ENCODE measurements at regions not wholly inside any gene's neighbourhood (a gene's known extent, or its start where the extent isn't known, plus 50 kb on each side); places are given as distances from the start of the nearest gene placed in this dataset.

DNA sequence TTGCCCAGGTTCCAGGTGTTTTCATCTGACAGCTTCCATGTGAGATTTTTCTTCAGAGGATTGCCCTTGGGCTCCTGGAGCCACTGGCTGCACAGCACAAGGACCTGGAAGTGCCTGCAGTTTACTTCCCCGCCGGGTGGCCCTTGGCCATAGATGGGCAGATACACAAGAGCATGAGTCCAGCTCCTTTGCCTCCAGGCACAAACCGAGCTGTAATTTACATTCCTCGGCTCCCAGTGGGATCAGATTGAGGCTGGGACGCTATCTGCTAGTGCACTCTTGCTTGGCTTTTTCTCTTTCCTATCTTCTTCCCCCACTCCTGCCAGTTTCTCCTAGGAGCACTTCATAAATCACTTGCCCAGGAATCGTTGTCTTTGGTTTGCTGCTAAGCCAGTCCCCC, 85.4 kb upstream of the RALY start:
- in situ Hi-C loops (cut with HindIII; ENCODE audit: low pct_unique_long_range_greater_than_20kb, low sequenced_read_pairs) = no loop called here
- no peak for DNase-seq (ENCODE audit: low read depth)

DNA sequence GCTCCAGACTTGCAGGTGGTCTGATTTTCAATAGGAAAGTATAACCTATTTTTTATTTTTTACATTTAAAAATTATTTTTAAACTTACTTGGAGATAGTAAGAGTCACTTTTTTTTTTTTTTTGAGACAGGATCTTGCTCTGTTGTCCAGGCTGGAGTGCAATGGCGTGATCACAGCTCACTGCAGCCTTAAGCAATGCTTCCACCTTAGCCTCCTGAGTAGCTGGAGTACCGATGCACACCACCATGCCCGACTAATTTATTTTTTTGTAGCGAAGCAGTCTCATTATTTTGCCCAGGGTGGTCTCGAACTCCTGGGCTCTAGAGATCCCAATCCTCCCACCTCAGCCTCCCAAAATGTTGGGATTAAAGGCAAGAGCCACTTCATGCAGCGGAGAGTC, 84.8 kb upstream of the RALY start:
- DNase-seq (ENCODE audit: low read depth) = no peak
- in situ Hi-C loops (cut with HindIII; ENCODE audit: low pct_unique_long_range_greater_than_20kb, low sequenced_read_pairs) = no loop called here

DNA sequence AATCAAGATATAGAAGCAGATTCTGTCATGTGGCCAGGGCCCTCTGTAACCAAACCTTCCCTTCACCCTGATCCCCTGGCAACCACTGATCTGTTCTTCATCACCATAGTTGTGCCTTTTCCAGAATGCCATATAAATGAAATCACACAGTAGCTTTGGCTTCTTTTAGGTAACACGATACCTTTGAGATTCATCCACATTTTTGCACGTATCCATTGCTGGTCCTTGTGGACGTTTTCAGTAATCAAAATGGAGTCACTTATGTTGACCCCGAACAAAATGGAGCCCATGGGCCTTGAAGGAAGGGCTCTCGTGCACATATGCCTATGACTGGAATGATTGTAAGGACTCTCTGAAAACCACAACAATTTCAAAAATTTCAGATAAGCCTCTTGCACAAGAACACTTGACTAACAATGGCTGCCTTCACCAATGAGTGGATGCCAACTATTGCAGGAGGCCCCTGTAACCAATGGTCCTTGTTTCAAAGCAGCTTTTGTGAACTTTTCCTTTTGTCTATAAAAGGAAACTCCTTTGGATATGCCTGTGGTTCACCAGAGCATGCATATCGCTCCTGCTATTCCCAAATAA, 84.3 kb upstream of the RALY start:
- peak; percentile 70 for DNase-seq (ENCODE audit: low read depth)
- in situ Hi-C loops (cut with HindIII; ENCODE audit: low pct_unique_long_range_greater_than_20kb, low sequenced_read_pairs) = no loop called here

DNA sequence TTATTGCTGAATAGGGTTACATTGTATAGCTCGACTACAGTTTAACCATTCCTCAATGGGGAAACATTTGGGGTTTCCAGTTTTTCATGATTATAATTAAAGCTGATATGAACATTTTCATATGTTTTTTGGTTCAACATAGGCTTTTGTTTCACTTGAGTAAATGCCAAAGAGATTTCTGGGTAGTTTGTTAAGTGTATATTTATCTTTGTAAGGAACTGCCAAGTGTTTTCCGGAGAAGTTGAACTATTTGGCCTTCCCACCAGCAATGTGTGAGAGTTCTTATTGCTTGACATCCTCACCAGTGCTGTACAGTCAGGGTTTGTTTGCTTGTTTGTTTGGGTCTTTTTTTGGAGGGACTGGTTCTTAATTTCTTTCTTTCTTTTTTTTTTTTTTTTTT, 83.7 kb upstream of the RALY start:
- DNase-seq (ENCODE audit: low read depth) = no peak
- in situ Hi-C loops (cut with HindIII; ENCODE audit: low pct_unique_long_range_greater_than_20kb, low sequenced_read_pairs) = no loop called here

DNA sequence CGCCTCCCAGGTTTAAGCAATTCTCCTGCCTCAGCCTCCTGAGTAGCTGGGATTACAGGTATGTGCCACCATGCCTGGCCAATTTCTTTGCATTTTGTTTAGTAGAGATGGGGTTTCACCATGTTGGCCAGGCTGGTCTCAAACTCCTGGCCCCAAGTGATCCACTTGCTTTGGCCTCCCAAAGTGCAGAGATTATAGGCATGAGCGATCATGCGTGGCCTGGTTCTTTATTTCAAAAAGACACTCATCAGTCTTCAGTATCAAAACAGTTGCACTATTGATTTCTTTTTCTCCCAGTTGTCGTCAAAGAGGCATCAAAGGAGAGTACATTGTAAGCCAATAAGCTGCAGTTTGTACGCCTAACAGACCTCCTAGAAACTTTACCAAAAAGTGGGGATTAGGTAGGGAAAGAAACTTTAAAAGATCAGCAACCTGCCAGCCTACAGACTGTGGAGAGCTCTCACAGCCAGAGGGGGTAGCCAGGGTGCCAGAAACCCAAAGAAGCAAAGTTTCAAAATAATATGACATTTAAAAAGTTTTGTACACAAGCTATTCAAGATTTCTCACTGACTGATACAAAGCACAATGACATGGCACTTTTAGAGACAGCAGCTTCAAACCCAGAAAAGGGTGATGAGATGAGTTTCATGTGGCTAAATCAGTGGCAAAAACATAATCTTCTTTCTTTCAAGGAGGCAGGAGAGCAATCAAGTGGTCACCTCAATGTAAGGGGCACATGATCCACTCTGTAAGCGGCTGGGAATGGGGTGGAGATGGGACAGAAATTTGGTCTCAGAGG, 83.0 kb upstream of the RALY start:
- in situ Hi-C loops (cut with HindIII; ENCODE audit: low pct_unique_long_range_greater_than_20kb, low sequenced_read_pairs) = no loop called here
- DNase-seq (ENCODE audit: low read depth) = peak; percentile 38

DNA sequence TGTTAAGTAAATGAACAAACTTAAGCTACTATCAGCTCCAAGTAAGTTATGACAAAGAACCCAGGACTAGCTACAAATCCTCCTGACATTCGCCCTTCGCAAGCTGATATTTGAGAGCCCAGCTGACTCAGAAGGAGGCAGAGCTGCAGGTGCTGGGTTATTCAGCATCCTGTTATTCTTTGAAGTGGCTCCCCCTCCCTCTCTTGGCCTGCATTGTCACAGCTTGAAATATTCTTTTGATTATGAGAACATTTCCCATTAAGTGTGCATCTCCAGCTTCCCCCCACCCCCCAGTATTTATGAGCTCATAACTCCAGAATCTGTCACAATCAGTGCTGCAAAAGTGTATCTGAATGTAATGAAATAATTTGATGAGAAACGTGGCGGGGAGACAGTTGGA, 78.8 kb upstream of the RALY start:
- no peak for DNase-seq (ENCODE audit: low read depth)
- in situ Hi-C loops (cut with HindIII; ENCODE audit: low pct_unique_long_range_greater_than_20kb, low sequenced_read_pairs) = no loop called here

DNA sequence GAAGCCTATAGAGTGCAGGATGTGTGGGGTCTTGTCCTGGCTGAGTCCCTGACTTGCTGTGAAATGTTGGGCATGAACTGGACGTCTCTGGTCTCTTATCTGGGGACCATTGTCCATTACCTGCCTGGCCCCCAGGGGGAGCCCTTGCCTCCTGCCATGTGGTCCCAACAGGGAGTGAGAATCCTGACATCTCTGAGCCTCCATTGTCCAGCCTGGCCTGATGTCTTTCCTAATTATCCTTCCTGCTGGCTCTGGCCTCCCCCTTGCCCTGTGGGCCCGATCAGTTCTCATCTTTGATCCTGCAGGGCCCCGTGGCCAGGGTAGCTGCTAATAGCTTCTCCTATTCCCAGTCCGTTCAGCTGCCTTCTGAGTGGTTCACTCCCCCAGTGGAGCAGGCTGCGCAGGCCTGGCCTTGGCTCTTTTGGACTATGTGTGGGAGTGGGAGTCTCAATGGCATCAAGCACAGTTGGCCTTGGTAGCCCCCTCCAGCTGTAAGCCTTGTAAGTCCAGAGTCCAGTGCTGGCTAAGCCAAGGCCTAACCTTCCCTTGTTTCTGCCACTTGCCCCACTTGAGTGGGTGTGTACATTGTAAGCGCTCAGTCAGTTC, 77.9 kb upstream of the RALY start:
- in situ Hi-C loops (cut with HindIII; ENCODE audit: low pct_unique_long_range_greater_than_20kb, low sequenced_read_pairs) = no loop called here
- DNase-seq (ENCODE audit: low read depth) = no peak

DNA sequence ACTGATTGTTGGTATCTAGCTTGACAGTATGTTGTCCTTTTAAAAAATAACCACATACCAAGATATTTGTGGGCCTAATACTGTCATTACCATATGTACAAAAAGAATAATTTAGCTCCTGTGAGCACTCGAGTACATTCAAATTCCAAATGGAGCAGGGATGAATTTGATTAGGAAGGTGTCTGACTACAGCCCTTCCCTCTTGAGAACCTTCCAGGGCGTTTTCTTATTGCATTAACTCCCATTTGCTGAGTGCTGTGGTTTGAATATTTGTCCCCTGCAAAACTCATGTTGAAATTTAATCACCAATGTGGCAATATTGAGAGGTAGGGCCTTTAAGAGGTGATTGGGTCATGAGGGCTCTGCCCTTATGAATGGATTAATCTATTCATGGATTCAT, 76.9 kb upstream of the RALY start:
- DNase-seq (ENCODE audit: low read depth) = no peak
- in situ Hi-C loops (cut with HindIII; ENCODE audit: low pct_unique_long_range_greater_than_20kb, low sequenced_read_pairs) = no loop called here

DNA sequence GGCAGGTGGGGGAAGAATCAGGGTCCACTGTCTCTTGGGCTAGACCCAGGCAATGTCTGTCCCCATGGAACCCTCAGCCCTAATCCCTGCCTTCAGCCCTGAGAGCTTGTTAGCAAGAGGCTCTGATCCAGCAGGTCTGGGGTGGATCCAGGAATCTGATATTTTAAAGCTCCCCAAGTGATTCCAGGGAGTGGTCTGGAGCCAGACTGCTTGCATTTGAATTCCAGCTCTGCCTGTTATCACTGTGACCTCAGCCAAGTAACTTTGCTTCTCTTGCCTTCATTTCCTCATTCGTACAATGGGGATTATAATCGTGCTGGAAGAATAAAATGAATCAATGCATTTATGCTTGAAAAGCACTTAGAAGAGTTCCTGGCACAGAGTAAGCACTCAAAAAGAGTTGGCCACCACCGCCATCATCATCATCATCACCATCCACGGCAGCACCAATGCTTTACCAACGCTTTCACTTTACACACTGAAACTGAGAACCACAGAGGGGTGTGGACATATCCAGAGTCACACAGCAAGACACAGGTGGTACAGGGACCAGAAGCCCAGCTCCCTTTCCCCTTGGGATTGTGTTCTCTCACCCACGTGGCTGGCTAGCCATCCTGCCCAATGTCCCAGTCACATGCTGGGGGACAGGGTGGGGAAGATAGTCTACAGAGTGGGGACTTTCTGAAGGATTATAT, 75.7 kb upstream of the RALY start:
- in situ Hi-C loops (cut with HindIII; ENCODE audit: low pct_unique_long_range_greater_than_20kb, low sequenced_read_pairs) = no loop called here
- no peak for DNase-seq (ENCODE audit: low read depth)

DNA sequence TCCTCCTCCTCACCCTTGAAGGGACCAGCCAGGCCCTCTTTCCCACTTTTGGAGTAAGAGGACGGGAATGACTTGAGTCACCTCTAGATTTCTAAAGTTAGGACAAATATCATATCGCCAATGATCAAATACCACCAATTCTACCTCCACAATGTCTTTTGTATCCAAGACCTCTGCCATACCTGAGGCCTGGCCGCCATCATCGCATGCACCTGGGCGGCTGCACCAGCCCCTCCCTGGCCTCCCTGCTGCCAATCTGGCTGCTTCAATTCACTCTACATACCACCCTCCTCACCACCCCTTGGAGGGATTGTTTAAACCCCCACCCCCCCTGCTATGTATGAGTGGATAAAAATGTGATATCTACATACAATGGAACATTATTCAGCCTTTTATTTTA, 75.0 kb upstream of the RALY start:
- in situ Hi-C loops (cut with HindIII; ENCODE audit: low pct_unique_long_range_greater_than_20kb, low sequenced_read_pairs) = no loop called here
- no peak for DNase-seq (ENCODE audit: low read depth)

DNA sequence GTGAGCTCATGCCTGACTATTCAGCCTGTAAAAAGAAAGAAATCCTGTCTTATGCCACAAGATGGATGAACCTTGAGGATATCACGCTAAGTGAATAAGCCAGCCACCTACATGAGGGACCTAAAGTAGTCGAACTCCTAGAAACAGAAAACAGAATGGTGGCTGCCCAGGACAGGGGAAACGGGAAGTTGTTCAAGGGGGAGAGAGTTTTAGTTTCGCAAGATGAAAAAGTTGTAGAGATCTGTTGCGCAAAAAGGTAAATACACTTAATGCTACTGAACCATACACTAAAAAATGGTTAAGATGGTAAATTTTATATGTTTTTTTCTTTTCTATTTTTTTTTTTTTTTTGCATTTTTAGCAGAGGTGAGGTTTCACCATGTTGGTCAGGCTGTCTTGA, 74.1 kb upstream of the RALY start:
- DNase-seq (ENCODE audit: low read depth) = no peak
- in situ Hi-C loops (cut with HindIII; ENCODE audit: low pct_unique_long_range_greater_than_20kb, low sequenced_read_pairs) = no loop called here

DNA sequence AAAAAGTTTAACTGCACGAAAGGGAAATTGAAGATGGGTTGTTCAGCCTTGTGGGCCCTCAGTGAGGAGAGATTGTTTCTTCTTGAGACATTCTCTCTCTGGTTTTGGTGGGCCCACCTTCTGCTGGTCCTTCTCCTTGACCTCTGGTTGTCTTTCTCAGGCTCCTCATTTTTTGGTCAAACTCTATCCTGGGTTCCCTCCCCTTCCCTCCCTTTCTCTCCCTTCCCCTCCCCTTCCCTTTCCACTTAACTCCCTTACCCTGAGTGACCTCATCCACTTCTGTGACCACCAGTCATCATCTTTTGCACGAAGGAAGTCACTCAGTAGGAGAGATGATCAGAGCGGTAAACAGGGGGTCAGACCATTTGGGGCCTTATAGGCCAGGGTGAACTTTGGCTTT, 71.5 kb upstream of the RALY start:
- no peak for DNase-seq (ENCODE audit: low read depth)
- in situ Hi-C loops (cut with HindIII; ENCODE audit: low pct_unique_long_range_greater_than_20kb, low sequenced_read_pairs) = no loop called here

DNA sequence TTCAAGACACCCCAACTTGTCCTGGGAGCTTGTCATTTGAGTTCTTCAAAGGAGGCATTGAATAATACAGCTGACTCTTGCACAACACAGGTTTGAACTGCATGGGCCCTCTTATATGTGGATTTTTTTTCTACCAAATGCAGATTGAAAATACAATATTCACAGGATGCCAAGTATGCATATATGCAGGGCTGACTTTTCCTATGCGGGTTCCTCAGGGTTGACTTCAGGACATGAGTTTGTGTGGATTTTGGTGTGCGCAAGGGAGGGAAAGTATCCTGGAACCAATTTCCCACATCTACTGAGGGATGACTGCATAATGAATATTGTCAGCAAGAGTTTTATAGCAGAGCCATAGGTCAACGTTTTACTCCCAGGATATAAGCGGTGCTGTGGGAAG, 70.0 kb upstream of the RALY start:
- in situ Hi-C loops (cut with HindIII; ENCODE audit: low pct_unique_long_range_greater_than_20kb, low sequenced_read_pairs) = no loop called here
- DNase-seq (ENCODE audit: low read depth) = no peak

DNA sequence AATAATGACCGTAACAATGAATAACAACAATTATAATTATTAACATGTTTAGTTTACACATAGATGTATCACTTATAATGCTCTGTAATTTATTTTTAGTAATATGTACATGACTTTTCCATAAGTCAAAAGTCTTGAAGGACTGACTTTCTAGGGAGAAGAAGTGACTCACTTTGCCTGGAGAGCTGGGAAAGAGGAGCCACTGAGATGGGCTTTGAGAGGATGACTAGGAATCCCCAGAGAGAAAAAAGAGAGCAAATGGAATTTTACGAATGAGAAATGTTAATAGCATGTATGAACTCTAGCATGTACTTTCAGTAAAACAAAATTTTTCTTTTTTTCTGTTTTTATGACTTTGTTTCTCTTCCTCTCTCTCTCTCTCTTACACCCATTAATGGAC, 67.8 kb upstream of the RALY start:
- in situ Hi-C loops (cut with HindIII; ENCODE audit: low pct_unique_long_range_greater_than_20kb, low sequenced_read_pairs) = no loop called here
- DNase-seq (ENCODE audit: low read depth) = no peak

DNA sequence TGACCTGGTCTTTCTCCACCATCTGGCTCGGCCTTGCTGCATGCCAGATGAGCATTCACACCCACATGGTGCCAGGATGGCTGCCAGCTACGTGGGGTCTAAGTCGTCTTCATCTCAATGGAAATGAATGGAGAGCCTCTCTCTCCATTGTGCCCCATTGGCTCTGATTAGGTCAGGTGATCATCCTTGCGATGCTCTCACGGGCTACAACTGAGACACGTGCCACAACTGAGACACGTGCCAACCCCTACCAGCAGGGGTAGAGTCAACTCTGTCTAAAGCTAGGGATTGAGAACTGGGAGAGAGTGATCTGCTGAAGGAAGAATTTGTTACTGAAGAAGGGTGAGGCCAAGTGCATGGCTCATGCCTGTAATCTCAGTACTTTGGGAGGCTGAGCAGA, 67.3 kb upstream of the RALY start:
- DNase-seq (ENCODE audit: low read depth) = no peak
- in situ Hi-C loops (cut with HindIII; ENCODE audit: low pct_unique_long_range_greater_than_20kb, low sequenced_read_pairs) = no loop called here

DNA sequence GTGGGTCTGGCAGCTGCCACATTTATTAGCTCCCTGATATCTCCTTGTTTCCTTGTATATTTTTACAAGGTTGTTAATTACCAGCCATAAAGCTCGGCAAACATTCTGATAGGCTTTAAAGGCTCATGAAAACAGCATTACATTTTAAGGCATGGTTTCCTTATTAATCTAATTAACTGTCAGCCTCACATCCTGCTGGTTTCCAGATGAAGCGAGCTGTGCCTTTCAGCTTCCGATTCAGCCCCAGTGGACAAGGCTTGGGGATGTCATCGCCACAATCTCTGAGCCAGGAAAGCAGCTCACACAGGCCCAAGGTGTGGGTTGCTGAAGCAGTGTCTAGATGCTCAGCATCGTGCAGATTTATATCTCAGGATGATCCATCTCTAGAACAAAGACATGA, 66.0 kb upstream of the RALY start:
- no peak for DNase-seq (ENCODE audit: low read depth)
- in situ Hi-C loops (cut with HindIII; ENCODE audit: low pct_unique_long_range_greater_than_20kb, low sequenced_read_pairs) = no loop called here

DNA sequence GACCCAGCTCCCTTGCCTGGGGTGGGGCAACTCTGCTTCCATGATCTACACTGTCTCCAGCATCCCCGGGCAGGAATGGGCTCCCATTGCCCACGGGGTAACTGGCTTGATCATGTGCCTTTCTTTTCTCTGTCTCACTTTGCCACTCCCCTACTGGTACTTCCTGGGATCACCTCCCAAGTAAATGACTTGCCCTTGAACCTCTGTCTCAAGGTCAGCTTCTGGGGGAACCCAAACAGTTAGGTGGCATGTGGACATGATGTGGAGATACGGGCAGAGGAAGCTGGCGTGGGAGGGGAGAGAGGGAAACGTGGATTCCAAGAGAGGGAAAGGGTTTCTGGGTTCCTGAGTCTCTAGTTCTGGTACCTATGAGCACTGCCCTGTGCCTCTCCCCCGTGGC, 63.8 kb upstream of the RALY start:
- in situ Hi-C loops (cut with HindIII; ENCODE audit: low pct_unique_long_range_greater_than_20kb, low sequenced_read_pairs) = no loop called here
- DNase-seq (ENCODE audit: low read depth) = no peak

DNA sequence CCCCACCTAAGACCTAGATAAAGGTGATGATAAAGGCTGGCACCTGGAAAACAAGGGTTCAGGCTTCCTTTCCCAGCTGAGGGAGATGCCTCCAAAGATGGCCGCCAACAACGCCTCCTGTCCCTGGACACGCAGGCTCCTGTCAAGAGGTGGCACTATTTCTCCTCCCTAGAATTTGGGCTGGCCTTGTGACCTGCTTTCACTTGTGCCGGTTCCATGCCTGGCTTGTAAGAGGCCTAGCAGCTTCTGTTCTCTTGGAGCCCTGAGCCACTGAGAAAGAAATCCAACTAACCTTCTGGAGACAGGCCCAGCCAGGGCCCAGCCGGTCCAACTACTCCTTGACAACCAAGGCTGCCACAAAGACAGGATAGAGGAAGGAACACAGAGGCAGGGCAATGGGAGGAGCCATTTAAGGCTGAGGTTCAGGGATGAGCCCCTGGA, 60.2 kb upstream of the RALY start:
- in situ Hi-C loops (cut with HindIII; ENCODE audit: low pct_unique_long_range_greater_than_20kb, low sequenced_read_pairs) = no loop called here
- no peak for DNase-seq (ENCODE audit: low read depth)

DNA sequence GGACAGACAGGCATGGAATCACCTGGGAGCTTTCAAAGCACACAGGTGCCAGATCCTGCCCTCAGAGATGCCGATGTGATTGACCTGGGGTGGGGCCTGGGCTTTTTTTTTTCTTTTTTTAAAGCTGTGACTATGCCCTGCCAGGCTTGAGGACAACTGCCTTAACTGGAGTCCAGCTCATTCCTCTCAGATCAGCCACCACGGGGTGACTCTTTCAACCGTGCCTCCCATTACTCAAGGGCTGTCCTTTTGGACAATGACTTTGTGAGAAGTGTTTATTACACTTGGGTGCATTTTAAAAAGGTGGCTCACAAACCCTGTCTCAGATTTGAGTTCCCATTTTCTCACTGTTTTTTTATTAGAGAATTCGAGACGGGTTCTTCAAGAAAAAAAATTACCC, 57.1 kb upstream of the RALY start:
- in situ Hi-C loops (cut with HindIII; ENCODE audit: low pct_unique_long_range_greater_than_20kb, low sequenced_read_pairs) = no loop called here
- no peak for DNase-seq (ENCODE audit: low read depth)

All from Caki2 (cell line).